Lower leg skin (tissue), 3 donors: ENCODE measurements at regions not wholly inside any gene's neighbourhood (a gene's known extent, or its start where the extent isn't known, plus 50 kb on each side); places are given as distances from the start of the nearest gene placed in this dataset.

Experiments used
- POLR2A ChIP-seq, 2 donors: fragments of 450-650 bp; IDR thresholded peaks; one replicate each; pipeline ENCODE4 v1.6.1; 2016 to 2017; ENCODE audit warnings: antibody characterized with exemption in 2 of 2, mild to moderate bottlenecking in 1 of 2, moderate library complexity in 1 of 2
- TF ChIP-seq, protein P1 (sequence below), 3 donors: fragments of 450-650 bp; IDR thresholded peaks; one replicate each; pipeline ENCODE4 v1.5.1; 2016; ENCODE audit warnings: antibody characterized with exemption in 3 of 3, mild to moderate bottlenecking in 3 of 3, moderate library complexity in 2 of 3

DNA sequence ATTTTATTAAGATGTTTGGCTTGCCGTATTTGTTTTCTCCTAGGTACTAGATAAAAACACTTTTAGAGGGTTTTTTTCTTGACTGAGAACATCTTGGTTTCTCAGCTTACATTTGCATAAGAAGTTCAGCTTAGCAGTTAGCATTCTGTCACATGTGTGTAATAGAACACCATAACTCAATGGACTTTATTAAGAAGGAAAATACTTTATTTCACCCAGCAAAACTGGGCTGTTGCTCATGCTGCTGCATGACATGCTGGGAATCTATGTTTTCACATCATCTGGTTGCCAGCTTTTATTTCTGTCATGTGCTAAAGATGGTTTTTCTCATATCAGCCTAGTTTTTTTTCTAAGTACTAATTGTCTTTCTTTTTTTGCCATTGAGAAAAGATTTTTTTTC lies 144.6 kb downstream of the UTRN start:
- TF ChIP-seq, protein P1, sequence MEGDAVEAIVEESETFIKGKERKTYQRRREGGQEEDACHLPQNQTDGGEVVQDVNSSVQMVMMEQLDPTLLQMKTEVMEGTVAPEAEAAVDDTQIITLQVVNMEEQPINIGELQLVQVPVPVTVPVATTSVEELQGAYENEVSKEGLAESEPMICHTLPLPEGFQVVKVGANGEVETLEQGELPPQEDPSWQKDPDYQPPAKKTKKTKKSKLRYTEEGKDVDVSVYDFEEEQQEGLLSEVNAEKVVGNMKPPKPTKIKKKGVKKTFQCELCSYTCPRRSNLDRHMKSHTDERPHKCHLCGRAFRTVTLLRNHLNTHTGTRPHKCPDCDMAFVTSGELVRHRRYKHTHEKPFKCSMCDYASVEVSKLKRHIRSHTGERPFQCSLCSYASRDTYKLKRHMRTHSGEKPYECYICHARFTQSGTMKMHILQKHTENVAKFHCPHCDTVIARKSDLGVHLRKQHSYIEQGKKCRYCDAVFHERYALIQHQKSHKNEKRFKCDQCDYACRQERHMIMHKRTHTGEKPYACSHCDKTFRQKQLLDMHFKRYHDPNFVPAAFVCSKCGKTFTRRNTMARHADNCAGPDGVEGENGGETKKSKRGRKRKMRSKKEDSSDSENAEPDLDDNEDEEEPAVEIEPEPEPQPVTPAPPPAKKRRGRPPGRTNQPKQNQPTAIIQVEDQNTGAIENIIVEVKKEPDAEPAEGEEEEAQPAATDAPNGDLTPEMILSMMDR (IDR thresholded peaks at IDR 0.05) = no peak
- no peak for TF ChIP-seq POLR2A (IDR thresholded peaks at IDR 0.05)
